ENCODE measurements at regions not wholly inside any gene's neighbourhood (a gene's known extent, or its start where the extent isn't known, plus 50 kb on each side); places are given as distances from the start of the nearest gene placed in this dataset.

- no peak for TF ChIP-seq ETV6 (CRISPR knock-in tag; conservative IDR thresholded peaks at IDR 0.05)
- TF ChIP-seq CTCF (CRISPR knock-in tag; IDR thresholded peaks at IDR 0.05), result no peak
- no peak for TF ChIP-seq ZNF17 (CRISPR knock-in tag; IDR thresholded peaks at IDR 0.05)
- TF ChIP-seq FOSL1 (CRISPR knock-in tag; IDR thresholded peaks at IDR 0.05; ENCODE audit: borderline replicate concordance), result no peak
- no peak for TF ChIP-seq POLR2AphosphoS5 (IDR thresholded peaks at IDR 0.05; ENCODE audit: low read depth, low read length)
- no peak for TF ChIP-seq ZNF776 (CRISPR knock-in tag; IDR thresholded peaks at IDR 0.05)
- no peak for TF ChIP-seq ZNF687 (CRISPR knock-in tag; IDR thresholded peaks at IDR 0.05)
- no peak for TF ChIP-seq ZNF878 (CRISPR knock-in tag; IDR thresholded peaks at IDR 0.05)
- no peak for TF ChIP-seq ZFP90 (CRISPR knock-in tag; IDR thresholded peaks at IDR 0.05; ENCODE audit: borderline replicate concordance)
- no peak for TF ChIP-seq NFRKB (IDR thresholded peaks at IDR 0.05)
- no peak for TF ChIP-seq ISX (CRISPR knock-in tag; conservative IDR thresholded peaks at IDR 0.05)
- TF ChIP-seq JUND (CRISPR knock-in tag; IDR thresholded peaks at IDR 0.05), result no peak
- TF ChIP-seq ZNF121 (CRISPR knock-in tag; IDR thresholded peaks at IDR 0.05), result no peak
These were observed 184.4 kb upstream of the FBXL4 start for GRCh38 chr6:99132026-99132635.
